ENCODE measurements at regions not wholly inside any gene's neighbourhood (a gene's known extent, or its start where the extent isn't known, plus 50 kb on each side); places are given as distances from the start of the nearest gene placed in this dataset.

GRCh38 chr12:4015225-4016091 is 142.3 kb upstream of the PARP11 start:
- DNase-seq (ENCODE audit: low read depth): no peak

GRCh38 chr12:4014858-4015224 is 141.6 kb upstream of the PARP11 start:
- DNase-seq (ENCODE audit: low read depth): no peak

- DNase-seq (ENCODE audit: low read depth): no peak
These were observed 141.2 kb upstream of the PARP11 start for GRCh38 chr12:4014444-4014843.

GRCh38 chr12:4012977-4013968 is 140.1 kb upstream of the PARP11 start:
- no peak for DNase-seq (ENCODE audit: low read depth)

- no peak for DNase-seq (ENCODE audit: low read depth)
These were observed 138.9 kb upstream of the PARP11 start for GRCh38 chr12:4012073-4012472.

GRCh38 chr12:4011597-4011996 is 138.4 kb upstream of the PARP11 start:
- DNase-seq (ENCODE audit: low read depth): no peak

- DNase-seq (ENCODE audit: low read depth): no peak
These were observed 136.9 kb upstream of the PARP11 start for GRCh38 chr12:4009979-4010704.

- DNase-seq (ENCODE audit: low read depth): no peak
These were observed 133.5 kb upstream of the PARP11 start for GRCh38 chr12:4006743-4007142.

- no peak for DNase-seq (ENCODE audit: low read depth)
These were observed 132.7 kb upstream of the PARP11 start for GRCh38 chr12:4005851-4006430.

GRCh38 chr12:4003576-4003975 is 130.4 kb upstream of the PARP11 start:
- no peak for DNase-seq (ENCODE audit: low read depth)

- no peak for DNase-seq (ENCODE audit: low read depth)
These were observed 129.4 kb upstream of the PARP11 start for GRCh38 chr12:4002601-4003000.

GRCh38 chr12:4001841-4002240 is 128.6 kb upstream of the PARP11 start:
- DNase-seq (ENCODE audit: low read depth): no peak

- DNase-seq (ENCODE audit: low read depth): no peak
These were observed 127.8 kb upstream of the PARP11 start for GRCh38 chr12:4001031-4001430.

GRCh38 chr12:3999904-4000303 is 126.7 kb upstream of the PARP11 start:
- DNase-seq (ENCODE audit: low read depth): no peak

- no peak for DNase-seq (ENCODE audit: low read depth)
These were observed 126.0 kb upstream of the PARP11 start for GRCh38 chr12:3998968-3999792.

GRCh38 chr12:3998397-3998796 is 125.2 kb upstream of the PARP11 start:
- DNase-seq (ENCODE audit: low read depth): no peak

GRCh38 chr12:3996322-3996721 is 123.1 kb upstream of the PARP11 start:
- no peak for DNase-seq (ENCODE audit: low read depth)

- no peak for DNase-seq (ENCODE audit: low read depth)
These were observed 122.1 kb upstream of the PARP11 start for GRCh38 chr12:3995306-3995705.

- DNase-seq (ENCODE audit: low read depth): no peak
These were observed 121.3 kb upstream of the PARP11 start for GRCh38 chr12:3994500-3994899.

GRCh38 chr12:3992945-3993344 is 119.7 kb upstream of the PARP11 start:
- DNase-seq (ENCODE audit: low read depth): no peak

Data from fibroblast of gingiva (primary cell).